GM10266 (cell line): ENCODE measurements at regions not wholly inside any gene's neighbourhood (a gene's known extent, or its start where the extent isn't known, plus 50 kb on each side); places are given as distances from the start of the nearest gene placed in this dataset.

ENCODE experiments used
- DNase-seq: peaks from one replicate; pipeline ENCODE4 v3.0.0; 2012; ENCODE audit errors: extremely low spot score
- TF ChIP-seq, protein P1 (sequence below): IDR thresholded peaks from 2 replicates; pipeline ENCODE4 v1.5.1; 2012; ENCODE audit warnings: mild to moderate bottlenecking, low read depth; ENCODE audit not compliant: control insufficient read depth, insufficient read depth; ENCODE audit errors: missing control alignments

DNA sequence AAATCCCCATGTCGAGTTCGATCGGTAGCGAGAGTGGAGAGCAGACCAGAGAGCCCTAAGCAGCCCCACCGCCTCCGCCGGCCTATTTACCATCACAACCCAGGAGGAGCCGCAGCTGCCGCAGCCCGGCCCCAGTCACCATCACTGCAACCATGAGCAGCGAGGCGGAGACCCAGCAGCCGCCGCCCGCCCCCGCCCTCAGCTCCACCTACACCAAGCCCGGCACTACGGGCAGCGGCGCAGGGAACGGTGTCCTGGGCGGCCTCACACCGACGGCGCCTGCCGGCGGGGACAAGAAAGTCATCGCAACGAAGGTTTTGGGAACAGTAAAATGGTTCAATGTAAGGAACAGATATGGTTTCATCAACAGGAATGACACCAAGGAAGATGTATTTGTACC is 89.5 kb upstream of the TPM1 start:
- DNase-seq: no peak
- TF ChIP-seq, protein P1, sequence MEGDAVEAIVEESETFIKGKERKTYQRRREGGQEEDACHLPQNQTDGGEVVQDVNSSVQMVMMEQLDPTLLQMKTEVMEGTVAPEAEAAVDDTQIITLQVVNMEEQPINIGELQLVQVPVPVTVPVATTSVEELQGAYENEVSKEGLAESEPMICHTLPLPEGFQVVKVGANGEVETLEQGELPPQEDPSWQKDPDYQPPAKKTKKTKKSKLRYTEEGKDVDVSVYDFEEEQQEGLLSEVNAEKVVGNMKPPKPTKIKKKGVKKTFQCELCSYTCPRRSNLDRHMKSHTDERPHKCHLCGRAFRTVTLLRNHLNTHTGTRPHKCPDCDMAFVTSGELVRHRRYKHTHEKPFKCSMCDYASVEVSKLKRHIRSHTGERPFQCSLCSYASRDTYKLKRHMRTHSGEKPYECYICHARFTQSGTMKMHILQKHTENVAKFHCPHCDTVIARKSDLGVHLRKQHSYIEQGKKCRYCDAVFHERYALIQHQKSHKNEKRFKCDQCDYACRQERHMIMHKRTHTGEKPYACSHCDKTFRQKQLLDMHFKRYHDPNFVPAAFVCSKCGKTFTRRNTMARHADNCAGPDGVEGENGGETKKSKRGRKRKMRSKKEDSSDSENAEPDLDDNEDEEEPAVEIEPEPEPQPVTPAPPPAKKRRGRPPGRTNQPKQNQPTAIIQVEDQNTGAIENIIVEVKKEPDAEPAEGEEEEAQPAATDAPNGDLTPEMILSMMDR: no peak

DNA sequence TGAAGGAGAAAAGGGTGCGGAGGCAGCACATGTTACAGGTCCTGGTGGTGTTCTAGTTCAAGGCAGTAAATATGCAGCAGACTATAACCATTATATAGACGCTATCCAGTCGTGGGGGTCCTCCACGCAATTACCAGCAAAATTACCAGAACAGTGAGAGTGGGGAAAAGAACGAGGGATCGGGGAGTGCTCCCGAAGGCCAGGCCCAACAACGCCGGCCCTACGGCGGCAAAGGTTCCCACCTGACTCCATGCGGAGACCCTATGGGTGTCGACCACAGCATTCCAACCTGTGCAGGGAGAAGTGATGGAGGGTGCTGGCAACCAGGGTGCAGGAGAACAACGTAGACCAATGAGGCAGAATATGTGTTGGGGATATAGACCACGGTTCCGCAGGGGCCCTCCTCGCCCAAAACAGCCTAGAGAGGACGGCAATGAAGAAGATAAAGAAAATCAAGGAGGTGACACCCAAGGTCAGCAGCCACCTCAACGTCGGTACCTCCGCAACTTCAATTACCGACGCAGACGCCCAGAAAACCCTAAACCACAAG is 89.0 kb upstream of the TPM1 start:
- TF ChIP-seq, protein P1: no peak
- no peak for DNase-seq

DNA sequence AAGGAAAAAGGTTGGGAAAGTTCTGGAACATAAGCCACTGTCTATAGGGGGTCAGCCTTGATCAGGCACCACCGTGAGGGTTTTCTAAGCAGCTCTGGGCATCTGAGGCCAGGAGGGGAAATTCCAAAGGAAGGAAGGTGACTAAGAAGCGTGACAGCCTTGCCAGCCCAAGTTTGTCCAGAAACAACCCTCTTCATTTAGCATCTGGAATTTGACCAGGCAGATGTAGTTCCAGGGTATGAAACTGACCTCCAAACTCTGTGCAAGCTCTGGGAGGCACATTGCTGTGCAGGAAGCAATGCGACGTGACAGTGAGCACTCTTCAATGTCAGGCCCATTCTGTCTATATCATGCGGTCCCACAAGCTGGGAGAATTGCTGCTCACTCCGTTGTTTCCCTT is 85.4 kb upstream of the TPM1 start:
- TF ChIP-seq, protein P1: no peak
- DNase-seq: no peak

DNA sequence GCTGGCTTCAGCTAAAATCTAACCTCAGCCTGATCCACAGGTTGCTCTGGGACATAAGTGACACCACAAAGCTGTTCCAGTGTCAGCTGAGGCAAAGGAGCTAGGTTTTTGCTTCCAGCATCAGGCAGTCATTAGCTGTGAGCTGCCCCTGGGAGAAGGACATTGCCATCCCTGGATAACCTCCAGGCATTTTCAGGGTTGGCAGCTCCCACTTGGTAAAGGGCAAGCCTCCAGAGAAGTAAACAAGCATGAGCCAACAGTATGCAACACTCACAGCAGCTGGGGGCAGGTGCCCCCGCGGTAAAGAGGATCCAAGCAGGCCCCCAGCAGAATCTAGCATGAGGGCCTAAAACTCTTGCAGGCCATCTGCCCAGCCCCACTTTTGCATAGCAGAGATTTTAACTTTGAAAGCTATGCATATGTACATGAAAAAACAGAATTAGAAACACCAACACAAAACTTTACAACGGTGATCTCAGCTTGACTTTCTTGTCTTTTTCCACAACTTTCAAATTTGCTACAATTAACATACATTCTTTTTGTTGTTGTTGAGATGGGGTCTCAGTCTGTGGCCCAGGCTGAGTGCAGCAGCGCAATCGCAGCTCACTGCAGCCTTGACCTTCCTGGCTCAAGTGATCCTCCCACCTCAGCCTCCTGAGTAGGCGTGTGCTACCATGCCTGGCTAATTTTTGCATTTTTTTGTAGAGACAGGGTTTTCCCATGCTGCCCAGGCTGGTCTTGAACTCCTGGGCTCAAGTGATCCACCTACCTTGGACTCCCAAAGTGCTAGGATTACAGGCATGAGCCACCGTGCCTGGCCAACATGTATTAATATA is 83.8 kb upstream of the TPM1 start:
- DNase-seq: no peak
- TF ChIP-seq, protein P1: no peak

DNA sequence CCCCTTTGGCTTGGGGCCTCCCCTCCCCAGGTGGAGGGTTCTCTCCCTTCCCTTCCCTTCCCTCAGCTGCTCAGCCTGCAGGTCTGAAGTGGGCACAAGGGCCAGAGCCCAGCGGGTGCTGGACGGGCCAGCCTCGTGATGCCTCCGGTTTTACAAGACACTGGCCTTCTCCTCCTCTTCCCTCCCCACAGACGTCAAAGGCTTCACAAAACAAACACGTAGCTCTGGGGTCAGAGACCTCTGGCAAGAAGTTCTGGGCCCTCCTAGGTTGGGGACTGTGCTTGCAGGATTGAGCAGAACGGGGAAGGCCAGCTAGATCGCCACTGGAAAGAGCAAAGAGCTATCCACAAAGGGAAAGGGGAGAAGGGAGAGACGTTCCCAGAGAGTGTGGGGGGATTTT is 81.4 kb upstream of the TPM1 start:
- DNase-seq: no peak
- TF ChIP-seq, protein P1: no peak

DNA sequence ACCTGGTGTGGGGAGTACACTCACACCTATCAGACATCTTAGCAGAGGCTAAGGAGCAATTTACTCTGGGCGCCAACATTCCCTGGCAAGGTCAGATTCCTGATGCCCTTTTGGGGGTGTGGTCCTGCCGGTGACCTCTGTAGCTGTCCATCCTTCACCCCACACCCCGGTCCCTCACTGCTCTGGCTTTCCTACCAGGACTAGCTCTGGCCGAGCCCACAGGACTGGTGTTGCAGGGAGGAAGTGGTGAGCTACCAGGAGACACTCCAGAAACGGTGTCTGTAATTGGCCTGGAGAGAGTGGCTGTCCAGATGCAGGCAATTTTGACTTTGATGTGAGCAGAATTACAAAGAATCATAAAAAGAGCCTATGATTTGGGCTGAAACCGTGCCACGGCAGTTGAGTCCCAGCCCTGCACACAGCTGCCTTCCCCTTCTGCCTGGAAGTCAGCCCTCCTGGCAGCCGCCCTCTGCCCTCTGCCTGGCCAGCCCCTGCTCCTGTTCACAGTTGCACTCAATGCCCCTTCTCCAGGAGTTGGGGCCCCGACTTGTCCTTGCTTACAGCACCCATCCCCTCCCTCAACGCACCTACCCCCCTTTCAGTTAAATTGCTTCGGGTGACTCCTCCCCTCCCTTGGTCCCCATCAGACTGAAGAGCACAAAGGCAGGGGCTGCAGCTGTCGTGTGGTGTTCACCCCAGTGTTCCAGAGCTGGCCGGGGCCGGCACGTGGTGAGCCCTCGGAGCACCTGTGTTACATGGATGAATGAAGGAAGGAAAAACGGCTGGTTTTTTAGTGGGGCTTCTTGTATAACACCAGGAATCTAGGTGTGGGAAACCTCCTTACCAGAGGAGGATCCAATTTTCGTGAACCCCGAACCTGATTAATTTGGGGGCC is 80.2 kb upstream of the TPM1 start:
- DNase-seq: no peak
- TF ChIP-seq, protein P1: no peak

DNA sequence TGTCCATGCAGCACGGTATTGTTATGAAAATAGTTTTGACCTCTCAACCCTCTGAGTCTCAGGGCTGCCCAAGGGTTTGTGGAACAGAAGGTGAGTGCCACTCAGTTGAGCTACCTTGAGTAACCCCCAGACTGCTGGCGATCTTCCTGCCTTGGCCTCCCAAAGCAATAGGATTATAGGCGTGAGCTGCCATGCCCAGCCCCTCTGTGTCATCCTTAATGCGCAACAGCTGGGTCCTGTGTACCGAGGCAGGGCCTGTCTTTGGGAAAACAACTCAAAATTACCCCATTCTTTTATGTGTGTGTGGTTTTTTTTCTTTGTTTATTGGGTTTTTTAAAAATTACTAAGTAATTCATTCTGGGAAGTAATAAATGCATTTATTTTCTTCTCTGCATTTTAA is 78.3 kb upstream of the TPM1 start:
- TF ChIP-seq, protein P1: no peak
- DNase-seq: no peak
